Kidney epithelial cell (primary cell): ENCODE measurements at regions not wholly inside any gene's neighbourhood (a gene's known extent, or its start where the extent isn't known, plus 50 kb on each side); places are given as distances from the start of the nearest gene placed in this dataset.

Experiments
- DNase-seq: peaks from one replicate; pipeline ENCODE4 v3.0.0-alpha.2; 2010; ENCODE audit warnings: low read depth
- H3K27me3 ChIP-seq: 2 replicates; pipeline ENCODE4 v1.6.0; 2011; ENCODE audit warnings: low read length; ENCODE audit not compliant: control insufficient read depth, insufficient read depth
- H3K36me3 ChIP-seq: 2 replicates; pipeline ENCODE4 v1.5.1; 2011; ENCODE audit warnings: low read length; ENCODE audit not compliant: control insufficient read depth, insufficient read depth
- H3K4me3 ChIP-seq: 2 replicates; pipeline ENCODE4 v1.5.1; 2011; ENCODE audit warnings: low read depth, mild to moderate bottlenecking, control low read depth, low read length
- TF ChIP-seq, protein P1 (sequence below): IDR thresholded peaks from 2 replicates; pipeline ENCODE4 v1.5.1; 2011; ENCODE audit warnings: mild to moderate bottlenecking, moderate library complexity, low read length, control low read depth, inconsistent platforms; ENCODE audit not compliant: insufficient read depth, poor library complexity, severe bottlenecking

DNA sequence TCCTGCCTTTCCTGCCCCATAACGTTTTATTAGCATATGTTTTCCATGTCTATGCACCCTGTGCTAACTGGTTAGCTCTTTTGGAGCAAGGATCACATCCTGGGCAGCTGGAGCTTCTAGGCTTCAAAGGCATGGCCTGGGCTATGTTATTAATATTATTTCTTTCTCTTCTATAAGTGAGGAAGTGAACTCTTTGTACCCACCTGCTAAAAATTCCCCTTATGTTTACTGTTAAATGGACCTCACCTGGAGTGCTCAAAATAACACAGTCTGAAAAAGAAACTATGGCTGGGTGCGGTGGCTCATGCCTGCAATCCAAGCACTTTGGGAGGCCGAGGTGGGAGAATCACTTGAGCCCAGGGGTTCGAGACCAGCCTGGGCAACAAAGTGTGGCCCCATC, 97.8 kb downstream of the TNFAIP3 start:
- TF ChIP-seq, protein P1, sequence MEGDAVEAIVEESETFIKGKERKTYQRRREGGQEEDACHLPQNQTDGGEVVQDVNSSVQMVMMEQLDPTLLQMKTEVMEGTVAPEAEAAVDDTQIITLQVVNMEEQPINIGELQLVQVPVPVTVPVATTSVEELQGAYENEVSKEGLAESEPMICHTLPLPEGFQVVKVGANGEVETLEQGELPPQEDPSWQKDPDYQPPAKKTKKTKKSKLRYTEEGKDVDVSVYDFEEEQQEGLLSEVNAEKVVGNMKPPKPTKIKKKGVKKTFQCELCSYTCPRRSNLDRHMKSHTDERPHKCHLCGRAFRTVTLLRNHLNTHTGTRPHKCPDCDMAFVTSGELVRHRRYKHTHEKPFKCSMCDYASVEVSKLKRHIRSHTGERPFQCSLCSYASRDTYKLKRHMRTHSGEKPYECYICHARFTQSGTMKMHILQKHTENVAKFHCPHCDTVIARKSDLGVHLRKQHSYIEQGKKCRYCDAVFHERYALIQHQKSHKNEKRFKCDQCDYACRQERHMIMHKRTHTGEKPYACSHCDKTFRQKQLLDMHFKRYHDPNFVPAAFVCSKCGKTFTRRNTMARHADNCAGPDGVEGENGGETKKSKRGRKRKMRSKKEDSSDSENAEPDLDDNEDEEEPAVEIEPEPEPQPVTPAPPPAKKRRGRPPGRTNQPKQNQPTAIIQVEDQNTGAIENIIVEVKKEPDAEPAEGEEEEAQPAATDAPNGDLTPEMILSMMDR = no peak
- H3K27me3 ChIP-seq = no peaks in the 10 kb centered on the region
- no peaks in the 10 kb centered on the region for H3K36me3 ChIP-seq
- no peak for DNase-seq
- no peak overlapping the region for H3K4me3 ChIP-seq

DNA sequence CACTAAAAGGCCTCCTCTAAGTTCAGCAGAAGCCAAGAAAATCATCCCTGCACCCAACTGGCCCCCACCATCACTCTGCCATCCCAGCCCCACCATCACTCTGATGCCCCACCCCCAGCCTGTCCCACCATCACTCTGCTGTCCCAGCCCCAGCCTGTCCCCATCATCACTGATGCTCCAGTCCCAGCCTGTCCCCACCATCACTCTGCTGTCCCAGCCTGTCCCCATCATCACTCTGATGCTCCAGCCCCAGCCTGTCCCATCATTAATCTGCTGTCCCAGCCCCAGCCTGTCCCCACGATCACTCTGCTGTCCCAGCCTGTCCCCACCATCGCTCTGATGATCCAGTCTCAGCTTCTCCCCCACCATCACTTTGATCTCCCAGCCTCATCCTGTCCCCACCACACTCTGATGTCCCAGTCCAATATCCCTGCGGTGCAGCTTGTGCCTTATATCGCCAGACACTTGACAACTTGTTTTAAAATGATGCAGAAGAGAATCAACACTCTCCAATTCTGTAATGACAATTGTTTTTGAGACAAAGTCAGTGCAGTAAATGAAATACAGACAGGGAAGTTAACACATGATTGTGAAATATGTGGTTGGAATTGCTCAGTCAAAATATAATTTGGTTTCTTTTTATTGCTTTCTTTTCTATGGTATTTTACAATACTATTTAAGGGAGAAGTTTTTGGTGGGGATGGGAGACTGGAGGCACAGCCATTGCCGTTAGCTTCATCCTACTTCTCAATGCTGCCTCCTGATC, 100.8 kb downstream of the TNFAIP3 start:
- no peak for DNase-seq
- no peaks in the 10 kb centered on the region for H3K36me3 ChIP-seq

DNA sequence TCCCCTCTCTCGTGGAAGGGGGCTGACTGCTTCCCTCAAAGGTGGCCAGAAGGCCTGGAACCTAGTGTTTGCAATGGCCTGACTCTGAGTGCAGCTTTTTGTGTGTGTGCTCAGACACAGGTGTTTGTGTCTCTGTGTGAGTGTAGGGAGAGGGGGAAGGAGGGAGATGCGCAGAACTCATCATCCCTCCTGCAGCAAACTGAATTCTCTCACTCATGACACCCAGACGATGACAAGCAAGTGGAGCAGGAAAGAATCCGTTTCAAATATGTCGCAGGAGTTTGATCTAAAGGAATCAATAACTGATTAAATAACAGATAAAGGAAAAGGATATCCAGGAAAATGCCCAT, 101.4 kb downstream of the TNFAIP3 start:
- no peak for DNase-seq
- H3K4me3 ChIP-seq = no peak overlapping the region
- TF ChIP-seq, protein P1 = no peak
- no peaks in the 10 kb centered on the region for H3K36me3 ChIP-seq
- H3K27me3 ChIP-seq = no peaks in the 10 kb centered on the region

More for the DNA sequence above, 100.8 kb downstream of the TNFAIP3 start:
- Histone ChIP-seq H3K27me3 (no peaks in the 10 kb centered on the region), H3K4me3 (no peak overlapping the region)
- TF ChIP-seq, protein P1 = no peak

DNA sequence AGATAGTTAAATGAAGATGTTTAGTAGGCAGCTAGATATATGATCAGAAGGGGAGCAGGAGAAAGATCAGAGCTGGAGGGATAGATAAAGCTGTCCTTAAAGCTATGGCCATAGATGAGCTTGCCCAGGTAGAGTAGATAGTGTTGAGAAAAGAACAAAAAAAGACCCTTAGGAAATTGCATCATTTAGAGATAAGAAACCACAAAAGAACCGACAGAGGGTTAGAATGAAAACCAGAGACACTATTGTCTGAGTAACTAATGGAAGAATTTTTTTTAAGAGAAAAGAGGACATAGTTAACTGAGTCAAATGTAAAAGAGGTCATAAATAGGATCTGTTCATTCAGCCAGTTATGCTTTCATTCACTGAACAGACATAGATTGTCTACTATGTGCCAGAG, 101.8 kb downstream of the TNFAIP3 start:
- Histone ChIP-seq H3K27me3 (no peaks in the 10 kb centered on the region), H3K36me3 (no peaks in the 10 kb centered on the region), H3K4me3 (no peak overlapping the region)
- DNase-seq = no peak
- TF ChIP-seq, protein P1 = no peak

DNA sequence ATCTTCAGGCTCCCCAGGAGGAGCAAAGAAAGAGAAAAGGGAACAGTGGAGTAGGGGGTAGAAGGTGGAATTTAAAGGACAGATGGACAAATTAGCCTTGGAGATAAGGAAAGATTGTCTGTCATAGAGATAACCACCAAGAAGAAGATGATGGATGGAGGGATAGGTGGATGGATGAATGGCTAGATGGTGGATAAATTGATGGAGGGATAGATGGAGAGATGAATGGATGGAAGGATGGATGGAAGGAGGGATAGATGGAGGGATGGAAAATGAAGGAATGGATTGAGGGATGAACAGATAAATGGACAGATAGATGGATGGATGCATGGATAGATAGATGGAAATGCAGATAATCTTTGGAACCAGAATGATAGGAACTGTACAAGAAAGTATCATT, 102.8 kb downstream of the TNFAIP3 start:
- TF ChIP-seq, protein P1 = no peak
- H3K36me3 ChIP-seq = no peaks in the 10 kb centered on the region
- no peak for DNase-seq
- no peak overlapping the region for H3K4me3 ChIP-seq
- no peaks in the 10 kb centered on the region for H3K27me3 ChIP-seq

DNA sequence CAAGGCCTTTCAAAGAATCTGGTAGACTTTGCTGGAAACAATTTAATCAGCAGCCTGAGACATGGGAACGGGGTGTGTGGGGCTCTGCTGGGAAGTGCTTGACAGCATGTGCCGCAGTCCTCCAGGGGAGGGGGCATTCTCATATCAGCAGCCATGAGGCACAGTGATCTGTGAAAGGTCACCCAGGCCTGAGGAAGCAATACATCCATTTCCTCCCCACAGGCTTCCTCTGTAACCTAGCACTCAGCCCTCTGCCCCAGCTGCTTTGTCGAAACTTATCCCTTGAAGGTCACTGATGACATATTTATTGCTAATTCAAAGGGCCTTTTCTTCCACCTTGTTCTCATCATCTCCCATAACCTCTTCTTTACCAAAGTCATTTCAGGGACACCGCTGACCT, 103.3 kb downstream of the TNFAIP3 start:
- Histone ChIP-seq H3K4me3 (no peak overlapping the region), H3K36me3 (no peaks in the 10 kb centered on the region), H3K27me3 (no peaks in the 10 kb centered on the region)
- no peak for DNase-seq
- TF ChIP-seq, protein P1 = no peak
